HG03025 (cell line): ENCODE measurements at regions not wholly inside any gene's neighbourhood (a gene's known extent, or its start where the extent isn't known, plus 50 kb on each side); places are given as distances from the start of the nearest gene placed in this dataset.
"Not testable (repeated sequence)": the region's sequence is repeated elsewhere in the genome, so short reads cannot be mapped to it uniquely, and the experiment has no call there.

Source experiments
- ATAC-seq: cut with Tn5 transposase; IDR thresholded peaks from one replicate; pipeline ENCODE4 v1.9.1; 2021; ENCODE audit warnings: mild to moderate bottlenecking, moderate library complexity; ENCODE audit not compliant: unreplicated experiment, low FRiP score

GRCh38 chr4:175033162-175033561 lies 115.0 kb downstream of the ADAM29 start:
- no peak for ATAC-seq

DNA sequence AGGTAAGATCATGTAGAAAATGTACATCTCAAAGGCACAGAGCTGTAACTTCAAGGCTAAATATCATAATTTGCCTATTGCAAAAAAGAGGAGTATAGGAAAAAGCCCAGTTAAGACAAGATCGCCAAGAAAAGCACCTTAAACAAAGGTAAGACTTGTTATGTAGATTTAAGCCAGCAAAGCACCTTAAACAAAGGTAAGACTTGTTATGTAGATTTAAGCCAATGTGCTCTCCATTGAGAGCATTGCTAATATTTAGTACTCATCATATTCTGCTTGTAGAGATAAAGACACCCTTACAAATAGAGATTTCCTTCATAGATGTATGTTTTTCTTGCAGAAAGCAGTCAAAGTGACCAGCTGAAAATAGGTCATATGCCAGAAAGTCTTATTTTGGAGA lies 115.8 kb downstream of the ADAM29 start:
- ATAC-seq: no peak

DNA sequence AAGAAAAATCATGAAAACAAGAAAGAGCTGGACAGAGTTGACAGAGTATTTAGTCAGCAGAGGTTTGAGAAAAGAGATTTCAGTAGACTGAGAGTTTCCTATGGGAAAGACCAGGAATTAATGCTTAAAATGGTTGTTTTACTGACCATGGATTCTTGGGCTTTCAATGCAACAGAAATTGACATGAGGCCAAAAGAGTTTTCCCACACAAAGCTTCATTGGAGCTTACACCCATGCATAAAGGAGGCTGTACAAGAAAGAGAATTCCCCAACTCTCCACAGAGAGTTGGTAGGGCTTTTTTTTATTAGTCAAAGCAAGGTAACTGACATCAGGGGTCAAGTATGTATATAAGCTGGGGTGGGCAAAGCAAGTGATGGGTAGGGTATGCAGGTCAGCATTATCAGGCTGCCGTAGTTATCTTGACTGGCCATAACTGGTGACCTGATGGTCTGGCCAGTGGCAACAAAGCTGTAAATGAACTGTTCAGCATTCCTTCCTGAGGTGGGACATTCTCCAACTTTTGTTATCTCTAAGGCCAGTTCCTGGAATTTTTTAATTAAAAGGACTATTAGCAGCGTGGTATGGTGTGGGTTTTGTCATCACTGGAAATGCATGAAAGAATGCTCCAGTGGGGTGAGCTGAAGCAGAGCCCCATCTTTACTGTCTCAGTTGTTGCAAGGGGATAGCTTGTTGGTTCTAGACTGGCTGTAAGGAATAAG lies 117.0 kb downstream of the ADAM29 start:
- no peak for ATAC-seq

DNA sequence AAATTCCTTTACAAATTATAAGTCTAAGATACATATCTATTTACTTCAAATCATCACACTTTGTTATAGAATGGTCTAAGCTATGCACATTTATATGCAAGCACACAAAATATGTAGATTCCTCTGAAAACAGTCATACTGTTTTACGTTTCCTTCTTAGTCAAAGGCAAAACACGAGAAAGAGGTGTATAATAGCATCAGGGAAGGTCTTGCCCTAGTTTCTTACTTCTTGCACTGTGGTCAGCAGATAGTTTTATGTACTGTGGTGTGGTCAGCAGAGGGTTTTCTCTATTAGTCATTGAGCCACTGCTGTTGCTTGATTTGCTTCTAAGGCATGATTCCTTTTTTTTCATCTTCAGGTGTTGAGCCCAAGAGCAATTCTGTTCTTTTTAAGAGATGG lies 117.7 kb downstream of the ADAM29 start:
- no peak for ATAC-seq

- no peak for ATAC-seq
These were observed 130.1 kb downstream of the ADAM29 start for GRCh38 chr4:175048111-175048784.

DNA sequence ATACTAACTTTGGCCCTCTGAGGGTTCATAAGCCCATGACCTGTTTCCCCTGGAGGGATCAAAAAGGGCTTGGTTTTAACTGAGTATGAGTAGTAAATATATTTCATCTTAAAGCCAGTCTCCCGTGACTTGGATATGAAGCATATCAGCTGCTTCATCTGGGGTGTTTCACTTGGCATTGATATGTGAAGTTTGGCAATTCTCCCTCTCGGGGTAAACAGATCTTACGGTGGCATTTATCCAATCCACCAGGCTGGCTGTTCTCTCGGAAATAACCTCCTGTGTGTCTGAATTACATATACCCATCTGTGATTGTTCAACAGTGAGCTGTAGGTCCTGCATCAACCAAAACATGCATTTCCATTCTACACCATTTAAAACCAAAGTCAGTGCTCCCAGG lies 130.7 kb downstream of the ADAM29 start:
- ATAC-seq: no peak

- no peak for ATAC-seq
These were observed 133.8 kb downstream of the ADAM29 start for GRCh38 chr4:175051974-175052373.

- ATAC-seq: peak; percentile 53
These were observed 136.8 kb downstream of the ADAM29 start for GRCh38 chr4:175054980-175055379.

DNA sequence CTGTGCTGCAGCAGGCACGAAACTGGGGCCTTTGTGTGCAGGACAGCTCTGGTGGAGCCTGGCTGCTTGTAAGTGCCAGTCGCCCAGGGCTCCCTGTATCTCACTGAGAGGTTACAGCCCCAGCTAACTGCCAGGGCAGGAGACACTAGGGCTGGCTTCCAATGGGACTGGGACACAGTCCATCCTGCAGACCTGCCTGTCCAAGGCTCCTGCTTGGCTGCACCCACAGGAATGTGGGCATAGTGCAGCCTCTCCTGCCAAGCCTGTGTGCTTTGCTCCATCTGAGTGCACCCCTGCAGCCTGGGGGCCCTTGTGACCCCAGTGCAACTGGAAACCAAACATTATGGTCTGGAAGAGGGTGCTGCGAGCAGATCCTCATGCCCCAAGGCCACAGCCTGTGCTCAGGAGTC lies 144.0 kb downstream of the ADAM29 start:
- no peak for ATAC-seq

DNA sequence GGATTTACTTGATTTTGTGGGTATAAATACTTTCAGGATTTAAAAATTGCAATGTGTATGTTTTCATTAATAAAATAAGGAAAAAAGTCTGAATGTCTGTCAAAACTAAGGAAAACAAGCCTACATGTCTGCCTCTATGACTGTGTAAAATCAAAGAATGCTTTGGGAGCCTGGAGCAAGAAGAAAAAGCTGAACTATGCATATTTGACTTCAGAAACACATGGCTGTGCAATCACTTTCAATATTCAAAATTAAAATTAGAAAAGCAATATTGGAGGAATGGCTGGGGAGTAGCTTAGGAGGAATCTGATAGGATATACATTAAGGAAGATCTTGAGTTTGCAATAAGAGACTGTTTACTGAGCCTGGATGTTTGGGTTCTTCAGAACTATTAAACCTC lies 147.1 kb downstream of the ADAM29 start:
- ATAC-seq: no peak

DNA sequence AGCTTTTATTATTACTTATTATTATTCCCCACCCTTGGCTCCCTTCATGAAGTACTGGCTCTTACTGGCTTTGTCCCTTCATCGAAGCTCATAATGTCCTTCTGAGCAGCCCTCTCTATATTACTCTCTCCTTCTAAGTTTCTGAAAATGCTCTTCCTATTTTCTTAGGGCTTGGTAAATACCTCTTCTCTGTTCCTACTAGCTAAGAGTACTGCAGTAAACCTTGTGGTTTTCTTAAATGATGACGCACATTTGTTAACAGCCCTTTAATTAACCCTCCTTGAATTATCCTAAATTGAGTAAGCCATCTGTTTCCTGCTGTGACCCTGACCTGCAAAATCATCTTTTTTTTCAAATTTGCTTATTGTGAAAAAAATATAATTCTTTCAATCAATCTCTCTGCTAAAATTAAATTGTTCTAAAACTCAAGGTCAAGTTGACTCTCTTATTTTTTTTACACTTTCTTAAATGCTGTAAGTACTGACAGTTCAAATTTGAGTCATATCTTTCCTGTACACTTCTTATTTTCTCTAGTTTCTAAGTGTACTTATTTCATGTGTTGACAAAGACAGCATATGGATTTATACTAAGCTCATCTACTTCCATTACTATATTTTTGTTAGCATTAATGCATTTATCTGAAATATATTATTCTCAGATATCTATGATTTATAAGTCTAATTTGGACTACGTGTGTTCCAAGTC lies 148.9 kb downstream of the ADAM29 start:
- ATAC-seq: no peak

GRCh38 chr4:175068266-175068665 lies 150.1 kb downstream of the ADAM29 start:
- ATAC-seq: no peak

DNA sequence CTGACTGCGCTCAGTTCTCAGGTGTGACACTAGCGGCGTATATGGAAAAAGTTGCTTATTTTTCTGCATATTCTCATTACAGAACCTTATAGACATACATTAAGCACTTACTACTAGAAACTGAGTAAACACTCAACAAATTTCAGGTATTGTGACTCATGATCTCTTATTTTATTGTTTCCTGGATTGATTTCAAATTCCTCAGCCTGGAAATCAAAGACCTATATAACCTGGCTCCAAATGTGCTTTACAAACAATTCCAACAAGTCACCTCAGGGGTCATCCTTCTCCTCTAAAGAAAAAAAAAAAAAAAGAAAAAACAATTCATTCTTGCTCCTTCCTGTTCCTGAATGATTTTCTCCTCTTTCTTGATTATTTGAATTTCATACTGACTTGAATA lies 152.3 kb downstream of the ADAM29 start:
- no peak for ATAC-seq

DNA sequence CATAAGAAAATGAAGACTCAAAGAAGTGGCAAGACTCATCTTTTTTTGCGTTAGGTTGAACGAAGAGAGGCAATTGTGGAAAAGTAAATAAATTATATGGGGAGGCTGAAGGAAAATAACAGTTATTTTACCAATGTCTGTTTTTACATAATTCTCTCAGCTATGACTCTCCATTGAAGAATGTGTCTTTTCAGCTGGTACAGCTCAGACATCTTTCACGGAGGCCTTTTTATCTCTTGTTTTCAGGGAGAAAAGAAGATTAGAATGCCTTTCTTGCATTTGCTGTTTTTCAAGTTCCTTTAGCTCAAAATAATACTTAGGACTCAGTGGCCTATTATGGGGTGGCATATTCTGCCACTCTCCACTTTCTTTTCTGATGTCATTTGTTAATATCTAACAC lies 153.0 kb downstream of the ADAM29 start:
- no peak for ATAC-seq

DNA sequence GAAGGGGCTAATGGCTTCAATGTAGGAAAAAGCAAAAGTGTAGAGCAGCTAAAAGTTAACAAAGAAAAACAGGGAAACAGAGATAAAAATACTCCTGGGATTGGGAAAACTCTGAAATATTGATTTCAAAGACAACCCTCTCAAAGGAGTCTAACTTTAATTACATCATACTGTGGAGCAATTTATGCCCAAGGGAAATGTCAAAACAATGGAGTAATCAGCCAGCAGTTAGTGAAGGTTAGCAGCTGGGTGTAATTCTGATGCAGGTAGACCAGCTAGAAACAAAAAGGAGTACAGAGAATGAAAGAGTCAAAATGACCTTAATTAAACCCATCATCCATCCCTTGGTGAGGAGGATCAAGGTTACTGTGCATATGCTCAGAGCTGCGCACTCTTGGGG lies 169.0 kb downstream of the ADAM29 start:
- no peak for ATAC-seq

- no peak for ATAC-seq
These were observed 172.0 kb downstream of the ADAM29 start for GRCh38 chr4:175090116-175090515.

DNA sequence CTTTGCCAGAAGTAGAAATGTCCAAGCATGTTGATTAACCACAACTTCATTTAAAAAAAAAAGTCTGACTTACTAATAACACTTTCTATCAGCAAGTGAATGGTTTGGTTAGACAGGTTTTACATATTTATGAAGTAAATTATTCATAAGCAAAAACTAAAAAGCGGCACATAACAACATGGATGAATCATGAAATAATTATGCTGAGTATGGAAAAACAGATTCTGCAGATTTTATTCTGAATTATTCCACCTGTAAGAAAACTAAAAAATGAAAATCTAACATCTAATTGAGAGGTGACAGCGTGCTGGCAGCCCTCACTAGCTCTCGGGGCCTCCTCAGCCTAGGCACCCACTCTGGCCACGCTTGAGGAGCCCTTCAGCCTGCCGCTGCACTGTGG lies 173.5 kb downstream of the ADAM29 start:
- ATAC-seq: no peak

GRCh38 chr4:175092114-175092513 lies 174.0 kb downstream of the ADAM29 start:
- no peak for ATAC-seq

GRCh38 chr4:175093055-175093454 lies 174.9 kb downstream of the ADAM29 start:
- not testable (repeated sequence) for ATAC-seq

DNA sequence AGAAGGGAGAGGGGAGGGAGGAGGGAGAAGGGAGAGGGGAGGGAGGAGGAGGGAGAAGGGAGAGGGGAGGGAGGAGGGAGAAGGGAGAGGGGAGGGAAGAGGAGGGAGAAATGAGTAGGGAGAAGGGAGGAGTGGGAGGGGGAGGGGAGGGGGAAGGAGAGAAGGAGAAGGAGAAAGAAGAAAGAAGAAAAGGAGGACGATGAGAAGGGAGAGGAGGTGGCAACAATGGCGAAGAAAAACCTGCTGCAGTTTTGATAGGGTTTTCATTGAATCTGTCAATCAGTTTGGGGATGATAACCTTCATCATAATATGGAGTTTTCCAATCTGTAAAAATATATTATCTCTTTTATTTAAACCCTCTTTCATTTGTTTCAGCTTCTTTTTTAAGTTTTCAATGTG lies 185.2 kb downstream of the ADAM29 start:
- ATAC-seq: no peak

- ATAC-seq: no peak
These were observed 188.1 kb downstream of the ADAM29 start for GRCh38 chr4:175106301-175106700.

GRCh38 chr4:175109933-175110332 lies 191.8 kb downstream of the ADAM29 start:
- ATAC-seq: peak; percentile 88
